ENCODE measurements at regions not wholly inside any gene's neighbourhood (a gene's known extent, or its start where the extent isn't known, plus 50 kb on each side); places are given as distances from the start of the nearest gene placed in this dataset.

- POLR2A ChIA-PET = no interaction called here
- Mint-ChIP-seq H3K4me1 (0 out of 2 replicates have a peak, but pooled peaks cover 5% of the 10 kb centered on the region), H3K36me3 (no peaks in the 10 kb centered on the region), H3K4me3 (no peak overlapping the region), H3K27me3 (ENCODE audit: low read depth) (no peaks in the 10 kb centered on the region), H3K9me3 (no peaks in the 10 kb centered on the region), H3K27ac (no peak overlapping the region)
- CTCF ChIA-PET = interaction anchor here (0.6 to 1.2 kb wide), 2 partner anchors 226 to 445 kb away, joined by 3 read pairs; no protein-coding TSS in a partner anchor
- DNase-seq (ENCODE audit: low spot score) = no peak
- TF ChIP-seq OVOL2 (CRISPR knock-in tag; IDR thresholded peaks at IDR 0.05; ENCODE audit: borderline replicate concordance) (no peak), NR3C1 (CRISPR knock-in tag; conservative IDR thresholded peaks at IDR 0.05; ENCODE audit: low read depth) (no peak), PREB (CRISPR knock-in tag; IDR thresholded peaks at IDR 0.05; ENCODE audit: borderline replicate concordance) (no peak), NR2C2 (CRISPR knock-in tag; IDR thresholded peaks at IDR 0.05) (no peak), ZSCAN18 (CRISPR knock-in tag; IDR thresholded peaks at IDR 0.05) (no peak), JAZF1 (CRISPR knock-in tag; IDR thresholded peaks at IDR 0.05) (no peak), NR1H2 (CRISPR knock-in tag; IDR thresholded peaks at IDR 0.05) (no peak)
- ATAC-seq = no peak
Observed at GRCh38 chr1:90358448-90358847, 358.7 kb downstream of the BARHL2 start.

GRCh38 chr1:90357995-90358394 lies 359.1 kb downstream of the BARHL2 start:
- Mint-ChIP-seq H3K27ac (no peak overlapping the region), H3K9me3 (no peaks in the 10 kb centered on the region), H3K27me3 (ENCODE audit: low read depth) (no peaks in the 10 kb centered on the region), H3K4me1 (0 out of 2 replicates have a peak, but pooled peaks cover 5% of the 10 kb centered on the region), H3K4me3 (no peak overlapping the region), H3K36me3 (no peaks in the 10 kb centered on the region)
- TF ChIP-seq ZMAT4 (CRISPR knock-in tag; IDR thresholded peaks at IDR 0.05) = no peak
- no peak for TF ChIP-seq MYBL2 (CRISPR knock-in tag; IDR thresholded peaks at IDR 0.05)
- TF ChIP-seq ETV6 (CRISPR knock-in tag; IDR thresholded peaks at IDR 0.05) = no peak
- no peak for TF ChIP-seq ZNF396 (CRISPR knock-in tag; IDR thresholded peaks at IDR 0.05; ENCODE audit: borderline replicate concordance)
- no peak for TF ChIP-seq SMAD3 (CRISPR knock-in tag; IDR thresholded peaks at IDR 0.05; ENCODE audit: borderline replicate concordance)
- TF ChIP-seq FOXJ3 (CRISPR knock-in tag; IDR thresholded peaks at IDR 0.05; ENCODE audit: borderline replicate concordance) = no peak
- no peak for TF ChIP-seq NR3C1 (CRISPR knock-in tag; conservative IDR thresholded peaks at IDR 0.05; ENCODE audit: low read depth)
- no peak for TF ChIP-seq CTCF (IDR thresholded peaks at IDR 0.05)
- TF ChIP-seq EMX1 (CRISPR knock-in tag; IDR thresholded peaks at IDR 0.05) = no peak
- no peak for TF ChIP-seq ZNF138 (CRISPR knock-in tag; conservative IDR thresholded peaks at IDR 0.05)
- TF ChIP-seq STAT6 (CRISPR knock-in tag; conservative IDR thresholded peaks at IDR 0.05; ENCODE audit: low read depth) = no peak
- TF ChIP-seq FOXP1 (CRISPR knock-in tag; IDR thresholded peaks at IDR 0.05; ENCODE audit: borderline replicate concordance) = no peak
- no peak for TF ChIP-seq ZBTB43 (CRISPR knock-in tag; IDR thresholded peaks at IDR 0.05)
- TF ChIP-seq AFF4 (CRISPR knock-in tag; IDR thresholded peaks at IDR 0.05; ENCODE audit: borderline replicate concordance) = no peak
- TF ChIP-seq TCF7 (CRISPR knock-in tag; IDR thresholded peaks at IDR 0.05; ENCODE audit: low read depth) = no peak
- CTCF ChIA-PET = interaction anchor here (1.2 kb wide), 1 partner anchor 225 kb away, joined by 3 read pairs; no protein-coding TSS in a partner anchor
- ATAC-seq (no peak), DNase-seq (ENCODE audit: low spot score) (no peak)
- POLR2A ChIA-PET = no interaction called here

Data from WTC11 (cell line).